Hepatocyte (in vitro differentiated cells): ENCODE measurements at regions not wholly inside any gene's neighbourhood (a gene's known extent, or its start where the extent isn't known, plus 50 kb on each side); places are given as distances from the start of the nearest gene placed in this dataset.

Experiments
- DNase-seq: peaks from one replicate; pipeline ENCODE4 v3.0.0-alpha.2; 2016; ENCODE audit warnings: low spot score
- H2AFZ ChIP-seq: fragments of 200-600 bp; sonication (generic); 2 replicates; pipeline ENCODE4 v1.6.0; 2016; ENCODE audit warnings: antibody characterized with exemption, mild to moderate bottlenecking
- H3K27ac ChIP-seq: fragments of 200-600 bp; sonication (generic); 2 replicates; pipeline ENCODE4 v1.5.1; 2016; ENCODE audit warnings: mild to moderate bottlenecking
- H3K27me3 ChIP-seq: fragments of 200-600 bp; sonication (generic); 2 replicates; pipeline ENCODE4 v1.6.1; 2016
- H3K36me3 ChIP-seq: fragments of 200-600 bp; sonication (generic); replicated peaks from 2 replicates; pipeline ENCODE4 v1.5.1; 2016; ENCODE audit warnings: low read depth; ENCODE audit not compliant: insufficient read depth
- H3K4me1 ChIP-seq: fragments of 200-600 bp; sonication (generic); 2 replicates; pipeline ENCODE4 v1.5.1; 2016; ENCODE audit warnings: mild to moderate bottlenecking, moderate library complexity; ENCODE audit not compliant: insufficient read depth
- H3K4me2 ChIP-seq: fragments of 200-600 bp; sonication (generic); 2 replicates; pipeline ENCODE4 v1.6.0; 2016
- H3K4me3 ChIP-seq: fragments of 200-600 bp; sonication (generic); 2 replicates; pipeline ENCODE4 v1.5.1; 2016; ENCODE audit warnings: mild to moderate bottlenecking
- H3K79me2 ChIP-seq: fragments of 200-600 bp; sonication (generic); 2 replicates; pipeline ENCODE4 v1.6.0; 2017; ENCODE audit warnings: mild to moderate bottlenecking
- H3K9me2 ChIP-seq: fragments of 200-600 bp; sonication (generic); replicated peaks from 2 replicates; pipeline ENCODE4 v1.6.0; 2017; ENCODE audit warnings: mild to moderate bottlenecking; ENCODE audit not compliant: insufficient read depth
- H3K9me3 ChIP-seq: fragments of 200-600 bp; sonication (generic); 2 replicates; pipeline ENCODE4 v1.5.1; 2016; ENCODE audit warnings: low read depth, mild to moderate bottlenecking
- H4K20me1 ChIP-seq: fragments of 200-600 bp; sonication (generic); 2 replicates; pipeline ENCODE4 v1.6.0; 2016; ENCODE audit warnings: mild to moderate bottlenecking; ENCODE audit not compliant: insufficient read depth, poor library complexity, severe bottlenecking
- EZH2 ChIP-seq: fragments of 200-600 bp; sonication (generic); IDR thresholded peaks from 2 replicates; pipeline ENCODE4 v1.6.1; 2016; ENCODE audit warnings: antibody characterized with exemption, mild to moderate bottlenecking, borderline replicate concordance
- EZH2phosphoT487 ChIP-seq: fragments of 200-600 bp; sonication (generic); IDR thresholded peaks from one replicate; pipeline ENCODE4 v1.6.1; 2018; ENCODE audit warnings: antibody characterized with exemption, mild to moderate bottlenecking, low read depth, moderate library complexity; ENCODE audit not compliant: unreplicated experiment, severe bottlenecking
- WGBS: methylation state at CpG from one replicate; pipeline ENCODE4 v1.1.6; 2016; ENCODE audit warnings: low lambda C conversion rate; ENCODE audit errors: missing lambda C conversion rate; 5-methylcytosine and 5-hydroxymethylcytosine counted together
- TF ChIP-seq, protein P1 (sequence below): fragments of 200-600 bp; sonication (generic); IDR thresholded peaks from 2 replicates; pipeline ENCODE4 v1.5.1; 2016; ENCODE audit warnings: antibody characterized with exemption, mild to moderate bottlenecking; ENCODE audit not compliant: poor library complexity

DNA sequence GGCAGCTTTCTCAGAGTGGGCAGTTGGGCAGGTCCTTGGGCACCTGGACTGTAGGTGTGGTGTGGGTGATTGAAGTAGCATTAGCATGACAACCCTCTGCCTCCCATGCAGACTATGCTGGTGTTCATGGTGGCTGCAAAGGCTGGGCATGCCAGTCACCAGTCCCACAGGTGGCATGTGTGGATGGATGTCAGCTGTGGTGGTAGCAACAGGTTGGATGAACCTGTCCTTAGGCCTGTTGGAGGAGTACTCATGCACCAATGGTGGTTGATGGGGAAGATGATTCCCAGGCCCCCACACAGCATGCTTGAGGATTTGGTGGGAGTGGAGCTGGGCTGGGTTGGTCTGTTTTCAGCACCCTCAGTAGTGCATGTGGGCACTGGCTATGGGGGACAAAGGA, 251.1 kb downstream of the PAX1 start:
- no peak for DNase-seq
- Histone ChIP-seq H3K27me3 (no peaks in the 10 kb centered on the region), H3K9me2 (no peaks in the 10 kb centered on the region), H3K4me2 (no peak overlapping the region), H3K27ac (no peak overlapping the region), H3K4me1 (no peaks in the 10 kb centered on the region), H3K36me3 (no peaks in the 10 kb centered on the region), H3K79me2 (no peaks in the 10 kb centered on the region), H3K4me3 (no peak overlapping the region), H3K9me3 (no peaks in the 10 kb centered on the region), H4K20me1 (no peaks in the 10 kb centered on the region), H2AFZ (no peak overlapping the region)
- TF ChIP-seq, protein P1, sequence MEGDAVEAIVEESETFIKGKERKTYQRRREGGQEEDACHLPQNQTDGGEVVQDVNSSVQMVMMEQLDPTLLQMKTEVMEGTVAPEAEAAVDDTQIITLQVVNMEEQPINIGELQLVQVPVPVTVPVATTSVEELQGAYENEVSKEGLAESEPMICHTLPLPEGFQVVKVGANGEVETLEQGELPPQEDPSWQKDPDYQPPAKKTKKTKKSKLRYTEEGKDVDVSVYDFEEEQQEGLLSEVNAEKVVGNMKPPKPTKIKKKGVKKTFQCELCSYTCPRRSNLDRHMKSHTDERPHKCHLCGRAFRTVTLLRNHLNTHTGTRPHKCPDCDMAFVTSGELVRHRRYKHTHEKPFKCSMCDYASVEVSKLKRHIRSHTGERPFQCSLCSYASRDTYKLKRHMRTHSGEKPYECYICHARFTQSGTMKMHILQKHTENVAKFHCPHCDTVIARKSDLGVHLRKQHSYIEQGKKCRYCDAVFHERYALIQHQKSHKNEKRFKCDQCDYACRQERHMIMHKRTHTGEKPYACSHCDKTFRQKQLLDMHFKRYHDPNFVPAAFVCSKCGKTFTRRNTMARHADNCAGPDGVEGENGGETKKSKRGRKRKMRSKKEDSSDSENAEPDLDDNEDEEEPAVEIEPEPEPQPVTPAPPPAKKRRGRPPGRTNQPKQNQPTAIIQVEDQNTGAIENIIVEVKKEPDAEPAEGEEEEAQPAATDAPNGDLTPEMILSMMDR = no peak
- TF ChIP-seq EZH2 (no peak), EZH2phosphoT487 (no peak)

DNA sequence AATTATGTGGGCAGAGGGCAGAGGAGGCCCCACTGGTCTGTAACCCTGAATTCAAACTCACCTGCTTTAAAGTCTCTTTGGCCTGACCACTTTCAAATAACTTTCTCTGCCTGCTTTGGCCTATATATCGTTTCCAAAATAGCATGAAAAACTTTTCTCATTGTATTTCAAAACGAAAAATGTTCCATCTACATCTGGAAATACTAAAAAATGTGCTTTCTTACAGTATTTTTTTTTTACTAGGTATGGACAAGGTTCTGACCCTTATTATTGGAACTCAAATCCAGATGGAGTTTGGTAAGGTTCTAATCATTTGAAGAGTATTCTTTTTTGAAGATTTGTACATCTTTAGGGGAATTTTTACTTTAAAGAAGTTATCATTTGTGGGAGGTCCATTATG, 241.9 kb downstream of the PAX1 start:
- H3K27me3 ChIP-seq = no peaks in the 10 kb centered on the region
- H3K4me2 ChIP-seq = no peak overlapping the region
- no peaks in the 10 kb centered on the region for H3K9me2 ChIP-seq
- no peak for DNase-seq
- no peak overlapping the region for H2AFZ ChIP-seq
- no peaks in the 10 kb centered on the region for H4K20me1 ChIP-seq
- H3K79me2 ChIP-seq = no peaks in the 10 kb centered on the region
- TF ChIP-seq EZH2phosphoT487 (no peak), EZH2 (no peak)
- TF ChIP-seq, protein P1 = no peak
- H3K36me3 ChIP-seq = no peaks in the 10 kb centered on the region
- no peak overlapping the region for H3K4me3 ChIP-seq
- no peaks in the 10 kb centered on the region for H3K4me1 ChIP-seq
- H3K27ac ChIP-seq = no peak overlapping the region
- no peaks in the 10 kb centered on the region for H3K9me3 ChIP-seq
- 78% methylated on average over 2 of the region's 2 CpGs for WGBS

DNA sequence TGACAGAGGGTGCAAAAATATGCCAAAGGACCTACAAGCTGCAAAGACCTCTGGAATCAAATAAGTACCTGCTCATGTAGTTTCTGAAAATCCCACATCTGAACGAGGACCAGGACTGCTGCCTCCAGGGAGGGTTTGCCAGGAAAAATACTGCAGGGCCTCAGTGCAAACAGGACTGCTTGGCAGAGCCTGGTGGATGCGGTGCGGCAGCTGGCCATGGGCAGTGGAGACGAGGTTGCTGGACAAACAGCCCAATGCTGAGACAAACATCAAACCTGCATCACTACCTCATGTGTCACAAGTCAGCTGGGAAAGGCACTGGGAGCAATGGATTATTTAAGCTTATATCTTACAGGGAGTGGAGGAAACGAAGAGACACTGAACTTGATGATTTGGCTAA, 238.8 kb downstream of the PAX1 start:
- TF ChIP-seq EZH2 = no peak
- TF ChIP-seq EZH2phosphoT487 = no peak
- TF ChIP-seq, protein P1 = no peak
- Histone ChIP-seq H3K4me3 (no peak overlapping the region), H3K9me2 (no peaks in the 10 kb centered on the region), H3K4me2 (no peak overlapping the region), H3K27ac (no peak overlapping the region), H3K79me2 (no peaks in the 10 kb centered on the region), H3K27me3 (no peaks in the 10 kb centered on the region), H2AFZ (no peak overlapping the region), H4K20me1 (no peaks in the 10 kb centered on the region), H3K9me3 (no peaks in the 10 kb centered on the region), H3K4me1 (no peaks in the 10 kb centered on the region), H3K36me3 (no peaks in the 10 kb centered on the region)
- DNase-seq = no peak
- 88% methylated on average over 5 of the region's 5 CpGs for WGBS
